ENCODE measurements at regions not wholly inside any gene's neighbourhood (a gene's known extent, or its start where the extent isn't known, plus 50 kb on each side); places are given as distances from the start of the nearest gene placed in this dataset.

GRCh38 chr1:23619299-23620188 lies 60.2 kb upstream of the ID3 start:
- Histone ChIP-seq H3K79me2 (ENCODE audit: low read length) (no peaks in the 10 kb centered on the region), H3K4me2 (ENCODE audit: low read length) (peak overlapping the region; percentile 75), H3K9ac (ENCODE audit: low read length) (no peak overlapping the region), H3K27ac (ENCODE audit: low read length) (no peak overlapping the region), H3F3A (ENCODE audit: low read length, unreplicated experiment) (no peaks in the 10 kb centered on the region), H3K4me3 (ENCODE audit: low read length) (peak overlapping the region; percentile 60), H4K20me1 (ENCODE audit: low read length) (no peaks in the 10 kb centered on the region), H3K9me2 (replicated peaks; ENCODE audit: low read length) (no peaks in the 10 kb centered on the region), H3K36me3 (ENCODE audit: low read depth, low read length) (no peaks in the 10 kb centered on the region), H2AFZ (ENCODE audit: low read length) (peak overlapping the region; percentile 48), H3K9me3 (ENCODE audit: low read length) (no peaks in the 10 kb centered on the region), H3K4me1 (ENCODE audit: insufficient read depth, low read length) (peaks cover 5% of the 10 kb centered on the region; the same call in 1 of the 2 replicates), H3K27me3 (ENCODE audit: low read length) (peaks cover 6% of the 10 kb centered on the region)
- DNase-seq (peak; percentile 63), ATAC-seq (peak; percentile 89)
- BruUV-seq (replicated peaks), result no TSS peak
- ChIA-PET POLR2A (ENCODE audit: unreplicated experiment) (interaction anchor here (0.5 kb wide), 1 partner anchor 134 kb away, joined by 3 read pairs; no protein-coding TSS in a partner anchor), CTCF (interaction anchor here (0.6 kb wide), 2 partner anchors 63 to 135 kb away, joined by 3 to 4 read pairs; no protein-coding TSS in a partner anchor)
- TF ChIP-seq EZH2 (IDR thresholded peaks at IDR 0.05; ENCODE audit: low read length, unreplicated experiment) (no peak), EZH2phosphoT487 (IDR thresholded peaks at IDR 0.05; ENCODE audit: borderline replicate concordance, low read length) (no peak), CTCF (conservative IDR thresholded peaks at IDR 0.05; ENCODE audit: low read depth, low read length) (no peak)
- intact Hi-C loops (cut with micrococcal nuclease), result no loop called here

GRCh38 chr1:23618586-23619083 lies 59.3 kb upstream of the ID3 start:
- no peaks in the 10 kb centered on the region for H4K20me1 ChIP-seq (ENCODE audit: low read length)
- no peak overlapping the region for H2AFZ ChIP-seq (ENCODE audit: low read length)
- H3K27me3 ChIP-seq (ENCODE audit: low read length), result peaks cover 6% of the 10 kb centered on the region
- H3K4me1 ChIP-seq (ENCODE audit: insufficient read depth, low read length), result peaks cover 5% of the 10 kb centered on the region; the same call in 1 of the 2 replicates
- ChIA-PET POLR2A (ENCODE audit: unreplicated experiment) (no interaction called here), CTCF (no interaction called here)
- H3K9ac ChIP-seq (ENCODE audit: low read length), result no peak overlapping the region
- no peak for TF ChIP-seq EZH2 (IDR thresholded peaks at IDR 0.05; ENCODE audit: low read length, unreplicated experiment)
- TF ChIP-seq EZH2phosphoT487 (IDR thresholded peaks at IDR 0.05; ENCODE audit: borderline replicate concordance, low read length), result no peak
- no peak for TF ChIP-seq CTCF (conservative IDR thresholded peaks at IDR 0.05; ENCODE audit: low read depth, low read length)
- H3K79me2 ChIP-seq (ENCODE audit: low read length), result no peaks in the 10 kb centered on the region
- H3F3A ChIP-seq (ENCODE audit: low read length, unreplicated experiment), result no peaks in the 10 kb centered on the region
- no peaks in the 10 kb centered on the region for H3K9me3 ChIP-seq (ENCODE audit: low read length)
- H3K9me2 ChIP-seq (replicated peaks; ENCODE audit: low read length), result no peaks in the 10 kb centered on the region
- ATAC-seq (no peak), DNase-seq (no peak)
- intact Hi-C loops (cut with micrococcal nuclease), result no loop called here
- H3K4me3 ChIP-seq (ENCODE audit: low read length), result no peak overlapping the region
- no peak overlapping the region for H3K4me2 ChIP-seq (ENCODE audit: low read length)
- BruUV-seq (replicated peaks), result no TSS peak
- H3K36me3 ChIP-seq (ENCODE audit: low read depth, low read length), result no peaks in the 10 kb centered on the region
- no peak overlapping the region for H3K27ac ChIP-seq (ENCODE audit: low read length)

All from PC-3 (cell line).